HuH-7 (cell line): ENCODE measurements at regions not wholly inside any gene's neighbourhood (a gene's known extent, or its start where the extent isn't known, plus 50 kb on each side); places are given as distances from the start of the nearest gene placed in this dataset.
"Not testable (repeated sequence)": the region's sequence is repeated elsewhere in the genome, so short reads cannot be mapped to it uniquely, and the experiment has no call there.

Source experiments
- DNase-seq: peaks from one replicate; pipeline ENCODE4 v3.0.0; 2011; ENCODE audit warnings: low spot score

GRCh38 chr6:100088009-100088408, 94.0 kb upstream of the MCHR2 start:
- DNase-seq: no peak

- no peak for DNase-seq
Observed at GRCh38 chr6:100084991-100085364, 91.0 kb upstream of the MCHR2 start.

- DNase-seq: no peak
Observed at GRCh38 chr6:100084316-100084990, 90.4 kb upstream of the MCHR2 start.

- no peak for DNase-seq
Observed at GRCh38 chr6:100078509-100078908, 84.5 kb upstream of the MCHR2 start.

- no peak for DNase-seq
Observed at GRCh38 chr6:100065348-100065747, 71.3 kb upstream of the MCHR2 start.

- DNase-seq: no peak
Observed at GRCh38 chr6:100062621-100063020, 68.6 kb upstream of the MCHR2 start.

- no peak for DNase-seq
Observed at GRCh38 chr6:100057941-100058340, 63.9 kb upstream of the MCHR2 start.

GRCh38 chr6:100050550-100050949, 56.5 kb upstream of the MCHR2 start:
- DNase-seq: no peak

GRCh38 chr6:100043961-100044360, 49.9 kb upstream of the MCHR2 start:
- DNase-seq: not testable (repeated sequence)
